GM18858 (cell line): ENCODE measurements at regions not wholly inside any gene's neighbourhood (a gene's known extent, or its start where the extent isn't known, plus 50 kb on each side); places are given as distances from the start of the nearest gene placed in this dataset.
"Not testable (repeated sequence)": the region's sequence is repeated elsewhere in the genome, so short reads cannot be mapped to it uniquely, and the experiment has no call there.

Experiments used
- ATAC-seq: cut with Tn5 transposase; IDR thresholded peaks from one replicate; pipeline ENCODE4 v1.9.1; 2021; ENCODE audit not compliant: unreplicated experiment

DNA sequence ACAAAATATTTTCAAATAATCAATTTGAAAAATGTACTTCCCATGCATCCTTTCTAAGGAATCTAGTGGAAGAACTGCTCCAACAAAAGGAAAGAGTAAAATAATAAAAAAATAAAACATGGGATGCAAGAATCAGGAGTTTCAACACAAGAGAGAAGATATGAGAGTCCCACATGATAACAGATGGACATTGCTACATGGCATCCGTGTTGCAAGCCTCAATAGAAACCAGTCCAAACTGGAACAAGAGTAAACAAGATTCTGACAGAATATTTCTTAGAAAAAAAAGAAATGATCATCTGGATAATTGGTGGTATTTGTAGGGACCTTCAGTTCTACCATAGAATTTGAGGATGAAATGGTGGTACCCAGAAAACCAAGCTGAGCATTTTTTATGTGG lies 186.8 kb downstream of the FRK start:
- no peak for ATAC-seq

DNA sequence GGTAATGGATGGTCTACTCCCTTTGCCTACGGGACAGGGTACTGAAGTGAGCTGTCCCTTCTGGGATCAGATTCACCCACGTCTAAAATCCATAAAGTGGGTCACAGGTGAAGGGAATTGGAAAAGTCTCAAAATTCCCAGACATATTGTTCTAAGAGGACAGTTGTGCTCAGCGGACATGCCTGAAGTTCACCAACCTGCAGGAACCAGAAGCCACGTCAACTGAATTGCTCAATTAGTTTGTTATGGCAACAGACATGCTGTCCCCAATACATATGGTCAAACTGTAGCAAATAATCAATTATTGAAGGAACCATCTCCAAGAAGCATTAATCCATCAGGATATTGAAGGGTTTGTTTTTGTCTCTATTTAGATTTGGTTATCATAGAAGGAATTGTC lies 190.2 kb downstream of the FRK start:
- no peak for ATAC-seq

- no peak for ATAC-seq
Observed at GRCh38 chr6:115865914-115866313, 194.8 kb downstream of the FRK start.

- no peak for ATAC-seq
Observed at GRCh38 chr6:115863211-115863610, 197.5 kb downstream of the FRK start.

DNA sequence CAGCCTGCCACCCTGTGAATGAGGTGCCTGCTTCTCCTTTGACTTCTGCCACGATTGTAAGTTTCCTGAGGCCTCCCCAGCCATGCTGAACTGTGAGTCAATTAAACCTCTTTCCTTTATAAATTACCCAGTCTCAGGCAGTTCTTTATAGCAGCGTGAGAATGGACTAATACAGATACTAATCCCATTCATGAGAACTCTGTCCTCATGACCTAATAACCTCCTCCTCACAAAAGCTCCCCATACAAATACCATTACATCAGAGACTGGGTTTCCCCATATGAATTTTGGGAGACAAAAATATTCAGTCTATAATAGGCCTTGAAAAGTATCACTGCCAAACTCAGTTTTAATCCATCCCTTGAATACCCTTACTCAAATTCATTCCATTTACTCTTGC lies 199.0 kb downstream of the FRK start:
- ATAC-seq = not testable (repeated sequence)

- not testable (repeated sequence) for ATAC-seq
Observed at GRCh38 chr6:115859577-115859976, 201.1 kb downstream of the FRK start.

DNA sequence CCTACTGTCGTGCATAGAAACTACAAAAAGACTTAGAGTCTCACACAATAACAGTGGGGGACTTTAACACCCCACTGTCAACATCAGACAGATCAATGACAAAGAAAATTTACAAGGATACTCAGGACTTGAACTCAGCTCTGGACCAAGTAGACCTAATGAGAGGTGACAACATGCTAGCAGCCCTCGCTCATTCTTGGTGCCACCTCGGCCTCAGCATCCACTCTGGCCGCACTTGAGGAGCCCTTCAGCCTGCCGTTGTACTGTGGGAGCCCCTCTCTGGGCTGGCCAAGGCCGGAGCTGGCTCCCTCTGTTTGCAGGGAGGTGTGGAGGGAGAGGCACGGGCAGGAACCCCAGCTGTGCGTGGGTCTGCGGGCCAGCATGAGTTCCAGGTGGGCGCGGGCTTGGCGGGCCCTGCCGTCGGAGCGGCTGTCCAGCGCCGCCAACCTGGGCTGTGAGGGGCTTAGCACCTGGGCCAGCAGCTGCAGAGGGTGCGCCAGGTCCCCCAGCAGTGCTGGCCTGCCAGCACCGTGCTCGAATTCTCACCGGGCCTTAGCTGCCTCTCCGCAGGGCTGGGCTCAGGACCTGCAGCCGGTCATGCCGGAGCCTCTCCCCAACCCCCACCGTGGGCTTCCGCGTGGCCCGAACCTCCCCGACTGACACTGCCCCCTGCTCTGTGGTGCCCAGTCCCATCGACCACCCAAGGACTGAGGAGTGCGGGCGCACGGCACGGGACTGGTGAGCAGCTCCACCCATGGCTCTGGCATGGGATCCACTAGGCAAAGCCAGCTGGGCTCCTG lies 205.6 kb downstream of the FRK start:
- no peak for ATAC-seq

GRCh38 chr6:115847671-115848070 lies 213.0 kb downstream of the FRK start:
- no peak for ATAC-seq

- ATAC-seq = no peak
Observed at GRCh38 chr6:115843945-115844344, 216.7 kb downstream of the FRK start.

DNA sequence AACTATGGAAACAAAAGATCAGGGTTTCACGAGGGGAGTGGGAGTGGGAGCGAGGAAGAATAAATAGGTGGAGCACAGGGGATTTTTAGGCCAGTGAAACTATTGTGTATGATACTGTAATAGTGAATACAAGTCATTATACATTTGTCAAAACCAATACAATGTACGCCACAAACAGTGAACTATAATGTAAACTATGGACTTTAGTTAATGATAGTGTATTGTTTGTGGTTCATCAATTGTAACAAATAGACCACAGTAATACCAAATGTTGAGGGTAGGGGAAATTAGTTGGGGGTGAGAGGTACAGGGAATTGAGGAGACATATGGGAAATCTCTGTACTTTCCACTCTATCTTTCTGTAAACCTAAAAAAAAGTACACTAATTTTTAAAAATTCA lies 218.4 kb downstream of the FRK start:
- ATAC-seq = no peak

GRCh38 chr6:115839583-115840181 lies 221.0 kb downstream of the FRK start:
- no peak for ATAC-seq

DNA sequence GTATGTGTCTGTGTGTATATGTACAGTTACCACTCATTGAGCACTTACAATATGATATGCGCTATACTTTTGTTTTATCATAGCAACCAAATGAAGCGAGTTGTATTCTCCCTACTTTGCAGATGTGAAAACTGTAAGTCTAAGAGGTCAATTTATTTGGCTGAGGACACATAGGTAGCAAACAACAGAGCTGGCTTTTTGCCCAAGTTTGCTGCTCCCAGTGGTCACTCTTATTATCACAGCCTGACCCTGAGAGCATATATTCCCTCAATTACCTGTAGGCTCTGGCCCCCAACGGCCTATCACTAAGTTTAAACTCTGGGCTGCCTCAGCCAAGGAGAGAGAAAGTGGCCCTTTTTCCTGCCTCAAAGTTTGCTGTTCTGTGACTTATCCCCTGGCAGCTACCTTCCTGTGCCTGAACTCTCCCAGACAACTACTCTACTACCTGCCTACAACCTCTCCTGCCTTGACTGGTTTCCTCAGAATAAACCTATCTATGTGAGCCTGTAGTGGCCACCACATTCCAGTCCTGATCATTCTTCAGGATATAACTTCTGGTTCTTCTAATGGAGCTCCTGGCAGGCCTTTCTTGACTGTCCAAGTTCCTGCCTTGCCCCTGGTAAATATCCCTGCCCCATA lies 221.8 kb downstream of the FRK start:
- peak; percentile 92 for ATAC-seq

- no peak for ATAC-seq
Observed at GRCh38 chr6:115838216-115838615, 222.5 kb downstream of the FRK start.

DNA sequence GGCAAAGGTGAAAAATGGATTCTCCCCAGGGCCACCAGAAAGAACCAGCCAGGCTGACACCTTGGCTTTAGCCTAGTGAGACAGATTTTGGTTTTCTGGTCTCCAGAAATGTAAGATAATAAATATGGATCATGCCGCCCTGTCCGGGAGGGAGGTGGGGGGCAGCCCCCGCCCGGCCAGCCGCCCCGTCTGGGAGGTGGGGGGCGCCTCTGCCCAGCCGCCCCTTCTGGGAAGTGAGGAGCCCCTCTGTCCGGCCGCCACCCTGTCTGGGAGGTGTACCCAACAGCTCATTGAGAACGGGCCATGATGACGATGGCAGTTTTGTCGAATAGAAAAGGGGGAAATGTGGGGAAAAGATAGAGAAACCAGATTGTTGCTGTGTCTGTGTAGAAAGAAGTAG lies 224.3 kb downstream of the FRK start:
- ATAC-seq = not testable (repeated sequence)

DNA sequence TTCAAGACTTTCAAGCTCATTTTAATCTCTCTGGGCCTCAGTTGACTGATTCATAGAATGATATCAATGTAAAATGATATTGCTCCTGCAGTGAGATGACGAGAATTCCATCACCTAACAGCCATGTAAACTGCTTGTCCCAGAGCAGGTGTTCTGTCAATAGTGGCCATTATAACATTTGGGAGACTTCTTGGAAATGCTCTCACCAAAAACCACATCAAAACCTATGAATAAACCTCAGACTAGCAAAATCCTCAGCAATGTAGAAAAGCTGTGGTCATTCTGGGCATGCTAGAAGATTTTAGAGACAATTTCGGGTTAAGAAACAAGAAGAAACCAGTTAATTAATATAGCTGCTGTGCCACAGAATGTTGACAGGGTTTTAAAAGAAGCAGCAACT lies 225.4 kb downstream of the FRK start:
- ATAC-seq = no peak

- not testable (repeated sequence) for ATAC-seq
Observed at GRCh38 chr6:115834542-115834941, 226.1 kb downstream of the FRK start.

GRCh38 chr6:115832786-115833185 lies 227.9 kb downstream of the FRK start:
- no peak for ATAC-seq

DNA sequence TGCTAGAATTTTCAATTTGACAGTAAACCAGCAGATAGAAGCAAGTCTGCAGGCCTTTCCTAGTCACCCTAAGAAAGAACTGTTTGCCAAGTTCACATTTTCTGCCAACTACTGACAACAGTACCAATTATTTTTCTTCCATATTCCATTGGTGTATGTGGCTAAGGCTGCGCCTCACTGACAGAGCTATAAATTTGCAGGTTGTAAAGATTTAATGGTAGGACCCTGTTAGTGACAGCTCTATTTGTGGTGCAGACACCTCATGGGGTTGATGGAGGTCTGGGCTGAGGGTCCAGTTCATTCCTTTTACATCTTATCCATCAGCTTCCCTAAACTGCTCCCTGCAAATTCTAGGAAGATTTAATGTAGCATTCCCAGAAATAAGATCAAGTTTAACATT lies 228.5 kb downstream of the FRK start:
- ATAC-seq = no peak

- peak; percentile 66 for ATAC-seq
Observed at GRCh38 chr6:115830895-115831294, 229.8 kb downstream of the FRK start.

- no peak for ATAC-seq
Observed at GRCh38 chr6:115821798-115822197, 238.9 kb downstream of the FRK start.

DNA sequence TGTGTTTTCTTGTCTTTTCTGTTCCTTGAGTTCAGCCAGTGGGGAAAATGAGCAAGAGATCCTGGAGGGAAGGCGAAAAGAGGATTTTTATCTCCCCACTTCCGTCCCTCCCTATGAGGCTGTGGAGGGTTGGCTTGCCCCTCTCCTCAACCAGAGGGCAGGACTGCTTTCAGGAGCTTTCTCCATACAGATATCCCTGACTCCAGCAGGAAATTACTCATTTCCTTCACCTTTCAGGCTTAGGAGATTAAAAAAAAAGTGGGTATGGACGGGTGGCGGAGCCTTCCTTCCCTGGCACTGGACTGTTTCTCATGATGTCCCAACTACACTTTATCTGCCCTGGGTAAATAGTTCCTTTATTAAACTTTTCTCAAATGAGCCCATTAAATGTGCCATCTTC lies 241.2 kb downstream of the FRK start:
- ATAC-seq = no peak

DNA sequence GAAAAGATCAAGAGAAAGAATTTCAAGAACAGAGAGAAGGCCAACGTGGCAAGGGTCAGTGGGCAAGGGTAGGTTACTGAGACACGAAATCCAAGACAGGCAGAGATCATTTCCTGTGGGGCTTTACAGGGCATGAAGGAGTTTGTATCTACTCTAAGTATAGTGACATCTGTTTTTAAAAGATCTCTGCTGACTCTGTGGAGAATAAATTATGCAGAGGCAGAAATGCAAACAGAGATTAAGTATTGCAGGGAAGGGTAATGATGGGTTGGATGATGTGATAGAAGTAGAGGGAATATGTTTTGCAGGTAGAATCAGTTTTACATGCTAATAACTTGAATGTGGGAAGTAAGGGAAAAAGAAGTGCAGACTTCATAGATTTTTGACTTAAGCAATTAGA lies 243.5 kb downstream of the FRK start:
- ATAC-seq = no peak
